Calu3 (cell line): ENCODE measurements at regions not wholly inside any gene's neighbourhood (a gene's known extent, or its start where the extent isn't known, plus 50 kb on each side); places are given as distances from the start of the nearest gene placed in this dataset.

Experiments
- BruUV-seq: library from RNA; stranded (reverse); fragments of 400-500 nt; replicated peaks from 2 replicates; lab custom pipeline; 2021; lab: Mats Ljungman, UMichigan
- CTCF ChIA-PET: fragments of 300-600 bp; sonication (Branson Sonifier 250); formaldehyde crosslinking; loops from one replicate; lab custom pipeline; 2022; ENCODE audit warnings: antibody characterized with exemption; lab: Charles Lee
- DNase-seq: peaks from one replicate; pipeline ENCODE4 v3.0.0; 2022
- H3K27ac Mint-ChIP-seq: one replicate; pipeline ENCODE4 v1.8.0; 2022; ENCODE audit warnings: mixed read lengths; ENCODE audit not compliant: unreplicated experiment
- H3K27me3 Mint-ChIP-seq: one replicate; pipeline ENCODE4 v1.8.0; 2022; ENCODE audit warnings: mixed read lengths; ENCODE audit not compliant: unreplicated experiment
- H3K36me3 Mint-ChIP-seq: one replicate; pipeline ENCODE4 v1.8.0; 2022; ENCODE audit warnings: mild to moderate bottlenecking, moderate library complexity, mixed read lengths; ENCODE audit not compliant: insufficient read depth, unreplicated experiment
- H3K4me1 Mint-ChIP-seq: one replicate; pipeline ENCODE4 v1.8.0; 2022; ENCODE audit warnings: mild to moderate bottlenecking, low read depth, mixed read lengths; ENCODE audit not compliant: unreplicated experiment
- H3K4me3 Mint-ChIP-seq: one replicate; pipeline ENCODE4 v1.8.0; 2022; ENCODE audit warnings: mild to moderate bottlenecking, low read depth, moderate library complexity, mixed read lengths; ENCODE audit not compliant: unreplicated experiment
- H3K9me3 Mint-ChIP-seq: one replicate; pipeline ENCODE4 v1.8.0; 2022; ENCODE audit warnings: low read depth, mixed read lengths; ENCODE audit not compliant: unreplicated experiment
- intact Hi-C: fragments of 100-400 bp; cut with micrococcal nuclease; formaldehyde crosslinking; loops from one replicate; pipeline ENCODE4 v1.10.0; 2022; ENCODE audit not compliant: unreplicated experiment
- TF ChIP-seq, protein P1 (sequence below): fragments of 200-600 bp; IDR thresholded peaks from one replicate; pipeline ENCODE4 v1.8.0; 2022; ENCODE audit warnings: antibody characterized with exemption; ENCODE audit not compliant: unreplicated experiment

DNA sequence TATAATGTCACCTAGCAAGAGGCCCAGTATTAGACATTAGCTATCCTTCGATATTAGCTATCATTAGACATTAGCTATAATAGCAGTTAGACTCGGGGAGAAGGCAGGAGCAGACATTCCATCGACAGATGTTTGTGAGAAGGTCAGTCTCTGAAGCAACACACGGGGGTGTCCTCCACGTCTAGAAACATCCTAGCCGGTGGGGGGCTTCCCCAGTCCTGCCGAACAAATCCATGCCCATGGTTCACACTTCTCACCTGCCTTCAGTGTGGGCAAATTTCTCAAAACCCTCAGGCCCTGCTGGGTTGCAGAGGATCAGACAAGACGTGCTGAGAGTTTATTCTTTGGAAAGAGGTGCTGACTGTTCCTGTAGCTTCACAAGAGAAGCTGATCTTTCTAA lies 151.1 kb downstream of the IRF8 start:
- CTCF ChIA-PET: no interaction called here
- no peak overlapping the region for H3K4me3 Mint-ChIP-seq
- no peaks in the 10 kb centered on the region for H3K4me1 Mint-ChIP-seq
- no peaks in the 10 kb centered on the region for H3K36me3 Mint-ChIP-seq
- no peak overlapping the region for H3K27ac Mint-ChIP-seq
- no peaks in the 10 kb centered on the region for H3K9me3 Mint-ChIP-seq
- BruUV-seq: no TSS peak
- TF ChIP-seq, protein P1, sequence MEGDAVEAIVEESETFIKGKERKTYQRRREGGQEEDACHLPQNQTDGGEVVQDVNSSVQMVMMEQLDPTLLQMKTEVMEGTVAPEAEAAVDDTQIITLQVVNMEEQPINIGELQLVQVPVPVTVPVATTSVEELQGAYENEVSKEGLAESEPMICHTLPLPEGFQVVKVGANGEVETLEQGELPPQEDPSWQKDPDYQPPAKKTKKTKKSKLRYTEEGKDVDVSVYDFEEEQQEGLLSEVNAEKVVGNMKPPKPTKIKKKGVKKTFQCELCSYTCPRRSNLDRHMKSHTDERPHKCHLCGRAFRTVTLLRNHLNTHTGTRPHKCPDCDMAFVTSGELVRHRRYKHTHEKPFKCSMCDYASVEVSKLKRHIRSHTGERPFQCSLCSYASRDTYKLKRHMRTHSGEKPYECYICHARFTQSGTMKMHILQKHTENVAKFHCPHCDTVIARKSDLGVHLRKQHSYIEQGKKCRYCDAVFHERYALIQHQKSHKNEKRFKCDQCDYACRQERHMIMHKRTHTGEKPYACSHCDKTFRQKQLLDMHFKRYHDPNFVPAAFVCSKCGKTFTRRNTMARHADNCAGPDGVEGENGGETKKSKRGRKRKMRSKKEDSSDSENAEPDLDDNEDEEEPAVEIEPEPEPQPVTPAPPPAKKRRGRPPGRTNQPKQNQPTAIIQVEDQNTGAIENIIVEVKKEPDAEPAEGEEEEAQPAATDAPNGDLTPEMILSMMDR: no peak
- no peak for DNase-seq
- H3K27me3 Mint-ChIP-seq: peaks cover 100% of the 10 kb centered on the region
- intact Hi-C loops: no loop called here

DNA sequence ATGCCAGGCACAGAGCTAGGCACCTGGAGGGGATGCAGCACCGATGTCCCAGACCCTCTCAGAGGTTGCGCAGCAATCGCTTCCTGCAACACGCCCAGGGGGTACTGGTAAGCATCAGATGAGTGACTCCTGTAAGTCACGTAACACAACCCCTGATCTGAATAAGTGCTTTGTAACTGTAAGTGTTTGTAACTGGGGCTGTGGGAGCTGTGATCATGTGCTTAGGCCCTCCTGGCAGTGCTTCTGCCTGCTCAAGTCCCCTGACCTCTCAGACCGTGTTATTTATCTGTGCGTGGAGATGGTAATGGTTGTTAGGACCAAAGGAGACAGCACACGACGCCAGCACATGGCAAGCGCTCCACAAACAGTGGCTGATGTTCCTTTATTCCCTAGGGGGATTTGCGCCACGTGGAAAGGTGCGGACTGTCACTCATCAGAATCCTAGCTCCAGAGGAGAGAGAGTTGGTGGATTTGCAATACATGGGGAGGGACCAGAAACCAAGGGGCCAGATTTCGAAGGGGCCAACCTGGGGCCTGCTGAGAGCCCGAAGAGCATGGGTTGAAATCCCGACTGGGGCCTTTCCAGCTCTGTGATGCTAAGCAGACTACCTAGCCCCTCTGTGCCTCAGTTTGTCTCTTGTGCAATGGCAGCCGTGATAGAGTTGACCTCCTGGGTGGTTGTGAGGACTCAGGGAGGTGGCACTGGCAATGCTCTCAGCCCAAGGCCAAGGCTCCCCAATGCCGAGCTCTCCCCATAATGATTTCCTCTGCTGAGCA lies 151.8 kb downstream of the IRF8 start:
- Mint-ChIP-seq H3K36me3 (no peaks in the 10 kb centered on the region), H3K4me3 (no peak overlapping the region)
- intact Hi-C loops: no loop called here

DNA sequence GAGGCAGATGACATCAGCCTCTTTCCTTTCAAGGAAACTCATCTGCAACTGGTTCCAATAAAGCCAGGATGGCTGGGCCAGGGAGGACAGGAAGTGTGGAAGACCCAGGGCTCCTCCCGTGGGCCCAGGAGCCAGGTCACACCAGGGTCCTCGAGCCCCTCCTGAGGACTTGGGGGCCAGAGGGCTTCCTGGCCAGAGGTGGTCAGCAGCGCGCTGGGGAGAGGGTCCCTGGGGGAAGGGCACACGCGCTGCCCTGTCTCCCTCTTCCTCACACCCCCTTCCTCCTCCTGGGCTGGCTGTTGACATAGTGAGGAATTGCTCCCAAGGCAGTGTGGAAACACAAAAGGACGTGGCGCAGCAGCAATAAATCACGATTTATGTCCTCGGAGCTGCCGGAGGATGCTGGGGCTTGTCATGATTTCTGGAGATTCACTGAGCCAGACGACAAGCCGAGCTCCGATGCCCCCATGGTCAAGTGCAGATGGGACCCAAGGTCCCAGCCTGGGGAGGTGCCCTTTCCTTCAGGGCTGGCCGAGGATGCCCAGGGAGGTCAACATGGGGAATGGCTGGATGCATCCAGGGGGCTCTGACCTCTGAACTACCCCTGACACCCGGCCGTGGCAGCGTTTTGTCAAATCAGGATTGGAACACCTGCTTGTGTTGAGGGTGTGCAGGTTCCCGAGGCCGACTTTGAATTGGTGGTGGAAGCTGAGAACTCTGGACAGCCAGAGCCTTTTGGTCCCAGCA lies 152.6 kb downstream of the IRF8 start:
- no peaks in the 10 kb centered on the region for H3K4me1 Mint-ChIP-seq
- no peak overlapping the region for H3K27ac Mint-ChIP-seq
- intact Hi-C loops: no loop called here
- no peak overlapping the region for H3K4me3 Mint-ChIP-seq
- BruUV-seq: no TSS peak
- CTCF ChIA-PET: interaction anchor here (0.7 kb wide), 1 partner anchor 12 kb away, joined by 3 read pairs; no protein-coding TSS in a partner anchor
- no peaks in the 10 kb centered on the region for H3K36me3 Mint-ChIP-seq
- peaks cover 95% of the 10 kb centered on the region for H3K27me3 Mint-ChIP-seq
- no peak for DNase-seq
- TF ChIP-seq, protein P1: no peak
- H3K9me3 Mint-ChIP-seq: no peaks in the 10 kb centered on the region

More for the DNA sequence above, 151.8 kb downstream of the IRF8 start:
- CTCF ChIA-PET: interaction anchor here (0.7 kb wide), 1 partner anchor 13 kb away, joined by 3 read pairs; no protein-coding TSS in a partner anchor
- Mint-ChIP-seq H3K4me1 (no peaks in the 10 kb centered on the region), H3K27ac (no peak overlapping the region), H3K27me3 (peaks cover 100% of the 10 kb centered on the region), H3K9me3 (no peaks in the 10 kb centered on the region)
- TF ChIP-seq, protein P1: no peak
- BruUV-seq: no TSS peak
- DNase-seq: no peak

DNA sequence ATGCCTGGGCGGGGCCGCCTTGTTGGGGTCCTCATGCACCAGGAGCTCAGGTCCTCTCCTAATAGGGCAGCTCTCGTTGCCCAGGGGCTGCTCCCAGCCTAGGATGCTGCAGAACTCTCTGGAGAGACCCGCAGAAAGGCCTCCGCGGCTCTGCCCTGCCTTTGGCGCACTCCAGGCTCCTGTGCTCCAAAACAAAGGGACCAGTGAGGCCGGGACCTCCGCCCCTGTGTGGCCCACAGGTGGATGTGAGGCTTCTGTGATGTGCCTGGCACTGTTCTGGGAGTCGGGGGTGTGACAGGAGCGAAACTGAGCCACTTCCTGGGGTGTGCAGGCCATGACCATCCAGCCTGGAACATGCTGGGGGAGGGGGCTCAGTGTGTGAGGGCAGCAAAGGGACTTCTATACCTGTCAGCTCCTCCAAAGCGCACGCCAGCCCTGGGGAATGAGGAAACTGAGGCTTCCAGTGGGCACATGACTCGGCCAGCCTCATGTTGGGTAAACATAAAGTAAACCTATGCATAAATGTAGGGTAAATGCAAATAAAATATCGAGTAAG lies 153.2 kb downstream of the IRF8 start:
- CTCF ChIA-PET: no interaction called here
- intact Hi-C loops: no loop called here
- H3K4me3 Mint-ChIP-seq: no peak overlapping the region
- no peaks in the 10 kb centered on the region for H3K4me1 Mint-ChIP-seq
- peaks cover 89% of the 10 kb centered on the region for H3K27me3 Mint-ChIP-seq
- TF ChIP-seq, protein P1: no peak
- H3K9me3 Mint-ChIP-seq: no peaks in the 10 kb centered on the region
- no peaks in the 10 kb centered on the region for H3K36me3 Mint-ChIP-seq
- BruUV-seq: no TSS peak
- DNase-seq: no peak
- H3K27ac Mint-ChIP-seq: no peak overlapping the region
